Liver (tissue), 8 donors: ENCODE measurements at regions not wholly inside any gene's neighbourhood (a gene's known extent, or its start where the extent isn't known, plus 50 kb on each side); places are given as distances from the start of the nearest gene placed in this dataset.

ENCODE experiments used
- DNase-seq: peaks from one replicate; pipeline ENCODE4 v3.0.0-alpha.2; 2017; ENCODE audit warnings: low spot score
- H3K27ac ChIP-seq, 2 donors: one replicate each; pipeline ENCODE4 v1.7.0; 2013; ENCODE audit warnings: inconsistent platforms in 2 of 2, low read length in 2 of 2, control low read depth in 1 of 2, low read depth in 1 of 2, mild to moderate bottlenecking in 1 of 2
- H3K27me3 ChIP-seq, 4 donors: one replicate each; pipeline versions ENCODE4 v1.6.1 to v1.7.0; 2013; ENCODE audit warnings: low read length in 3 of 4, inconsistent platforms in 1 of 4, mild to moderate bottlenecking in 1 of 4, moderate library complexity in 1 of 4; ENCODE audit not compliant: control insufficient read depth in 4 of 4, insufficient read depth in 4 of 4
- H3K36me3 ChIP-seq, 4 donors: one replicate each; pipeline versions ENCODE4 v1.6.1 to v1.7.0; 2013; ENCODE audit warnings: low read length in 3 of 4, mild to moderate bottlenecking in 3 of 4, low read depth in 1 of 4, moderate library complexity in 1 of 4; ENCODE audit not compliant: control insufficient read depth in 4 of 4, insufficient read depth in 3 of 4
- H3K4me1 ChIP-seq, 4 donors: one replicate each; pipeline versions ENCODE4 v1.6.1 to v1.7.0; 2013; ENCODE audit warnings: low read length in 3 of 4, mild to moderate bottlenecking in 3 of 4, moderate library complexity in 1 of 4; ENCODE audit not compliant: control insufficient read depth in 4 of 4, insufficient read depth in 4 of 4
- H3K4me3 ChIP-seq, 3 donors: one replicate each; pipeline versions ENCODE4 v1.6.1 to v1.7.0; 2013; ENCODE audit warnings: low read length in 3 of 3, control low read depth in 1 of 3, low read depth in 1 of 3, mild to moderate bottlenecking in 1 of 3
- H3K9ac ChIP-seq, 2 donors: one replicate each; pipeline ENCODE4 v1.7.0; 2013; ENCODE audit warnings: low read length in 2 of 2, mild to moderate bottlenecking in 2 of 2, moderate library complexity in 2 of 2, control low read depth in 1 of 2, low read depth in 1 of 2
- H3K9me3 ChIP-seq, 4 donors: one replicate each; pipeline versions ENCODE4 v1.6.1 to v1.7.0; 2013; ENCODE audit warnings: low read length in 3 of 4; ENCODE audit not compliant: control insufficient read depth in 4 of 4
- ATF3 ChIP-seq: IDR thresholded peaks from 2 replicates; pipeline ENCODE4 v1.6.1; 2016; ENCODE audit warnings: antibody characterized with exemption
- CTCF ChIP-seq: fragments of 150-350 bp; IDR thresholded peaks from 2 replicates; pipeline ENCODE4 v1.5.1; 2017; ENCODE audit warnings: improper control_type of control experiment, low read depth, low read length; ENCODE audit not compliant: missing input control
- EGR1 ChIP-seq, 2 donors: IDR thresholded peaks; 2 replicates each; pipeline ENCODE4 v1.6.1; 2016 to 2018; ENCODE audit warnings: antibody characterized with exemption in 2 of 2, low read depth in 2 of 2
- FOXA1 ChIP-seq: IDR thresholded peaks from 2 replicates; pipeline ENCODE4 v1.6.1; 2016; ENCODE audit warnings: antibody characterized with exemption
- FOXA2 ChIP-seq: IDR thresholded peaks from 2 replicates; pipeline ENCODE4 v1.6.1; 2016; ENCODE audit warnings: antibody characterized with exemption
- GABPA ChIP-seq, 2 donors: IDR thresholded peaks in 1 of 2; conservative IDR thresholded peaks in 1 of 2; 2 replicates each; pipeline ENCODE4 v1.6.1; 2016; ENCODE audit warnings: antibody characterized with exemption in 2 of 2, mild to moderate bottlenecking in 1 of 2, moderate library complexity in 1 of 2
- HNF4A ChIP-seq, 2 donors: conservative IDR thresholded peaks; 2 replicates each; pipeline ENCODE4 v1.6.1; 2016; ENCODE audit warnings: antibody characterized with exemption in 2 of 2, mild to moderate bottlenecking in 2 of 2
- JUND ChIP-seq, 2 donors: IDR thresholded peaks; 2 replicates each; pipeline ENCODE4 v1.6.1; 2016; ENCODE audit warnings: antibody characterized with exemption in 2 of 2
- MAX ChIP-seq: IDR thresholded peaks from 2 replicates; pipeline ENCODE4 v1.6.1; 2016; ENCODE audit warnings: antibody characterized with exemption
- NR2F2 ChIP-seq: IDR thresholded peaks from 2 replicates; pipeline ENCODE4 v1.6.1; 2016; ENCODE audit warnings: antibody characterized with exemption
- REST ChIP-seq: IDR thresholded peaks from 2 replicates; pipeline ENCODE4 v1.6.1; 2016; ENCODE audit warnings: antibody characterized with exemption, mild to moderate bottlenecking
- RXRA ChIP-seq, 2 donors: IDR thresholded peaks; 2 replicates each; pipeline ENCODE4 v1.6.1; 2017 to 2018; ENCODE audit warnings: antibody characterized with exemption in 2 of 2, mild to moderate bottlenecking in 1 of 2
- SP1 ChIP-seq: IDR thresholded peaks from 2 replicates; pipeline ENCODE4 v1.6.1; 2018; ENCODE audit warnings: antibody characterized with exemption, mild to moderate bottlenecking
- TAF1 ChIP-seq: conservative IDR thresholded peaks from 2 replicates; pipeline ENCODE4 v1.6.1; 2016; ENCODE audit warnings: antibody characterized with exemption, mild to moderate bottlenecking
- YY1 ChIP-seq: IDR thresholded peaks from 2 replicates; pipeline ENCODE4 v1.6.1; 2016; ENCODE audit warnings: antibody characterized with exemption, mild to moderate bottlenecking
- ZBTB33 ChIP-seq: IDR thresholded peaks from 2 replicates; pipeline ENCODE4 v1.6.1; 2016; ENCODE audit warnings: antibody characterized with exemption
- WGBS: extraction: QIAGEN DNeasy Blood & Tissue Kit; methylation state at CpG from one replicate; pipeline ENCODE4 v1.1.7; 2013; 5-methylcytosine and 5-hydroxymethylcytosine counted together
- donor health status: healthy.
- donor health status: healthy.
- donor health status: healthy.
- donor health status: healthy.
- donor health status: healthy.

GRCh38 chr6:1037430-1038202, 274.3 kb upstream of the FOXQ1 start:
- H3K27ac ChIP-seq = no peak overlapping the region
- DNase-seq = no peak
- no peaks in the 10 kb centered on the region for H3K36me3 ChIP-seq
- peaks cover 0 to 20% (median 5%) of the 10 kb centered on the region in 4 donors for H3K4me1 ChIP-seq
- no peaks in the 10 kb centered on the region for H3K9me3 ChIP-seq
- H3K9ac ChIP-seq = no peak overlapping the region
- WGBS = 85% methylated on average over 10 of the region's 10 CpGs
- H3K27me3 ChIP-seq = no peaks in the 10 kb centered on the region
- H3K4me3 ChIP-seq = no peak overlapping the region
- no peak for TF ChIP-seq NR2F2
- TF ChIP-seq GABPA (IDR thresholded peaks at IDR 0.05 in 1 of 2, conservative IDR thresholded peaks at IDR 0.05 in 1 of 2) = no peak
- TF ChIP-seq TAF1 = no peak
- no peak for TF ChIP-seq ZBTB33

- no peak for DNase-seq
- TF ChIP-seq RXRA (IDR thresholded peaks at IDR 0.05) = no peak
- no peak for TF ChIP-seq FOXA2
- TF ChIP-seq REST = no peak
- TF ChIP-seq JUND (IDR thresholded peaks at IDR 0.05) = no peak
- Histone ChIP-seq H3K36me3 (no peaks in the 10 kb centered on the region), H3K4me1 (peaks cover 0 to 2% (median 0%) of the 10 kb centered on the region in 4 donors), H3K9me3 (no peaks in the 10 kb centered on the region), H3K9ac (no peak overlapping the region), H3K27me3 (no peaks in the 10 kb centered on the region), H3K27ac (no peak overlapping the region), H3K4me3 (no peak overlapping the region)
- 83% methylated on average over 11 of the region's 11 CpGs for WGBS
Observed at GRCh38 chr6:1035401-1035800, 276.5 kb upstream of the FOXQ1 start.

- DNase-seq = no peak
- 69% methylated on average over 2 of the region's 2 CpGs for WGBS
- Histone ChIP-seq H3K9me3 (no peaks in the 10 kb centered on the region), H3K9ac (no peak overlapping the region), H3K27ac (no peak overlapping the region), H3K4me1 (no peaks in the 10 kb centered on the region), H3K27me3 (peaks cover 0 to 2% (median 0%) of the 10 kb centered on the region in 4 donors), H3K4me3 (no peak overlapping the region), H3K36me3 (no peaks in the 10 kb centered on the region)
- no peak for TF ChIP-seq MAX
- no peak for TF ChIP-seq JUND (IDR thresholded peaks at IDR 0.05)
- no peak for TF ChIP-seq FOXA1
- no peak for TF ChIP-seq ATF3
- no peak for TF ChIP-seq YY1
- no peak for TF ChIP-seq TAF1
- no peak for TF ChIP-seq RXRA (IDR thresholded peaks at IDR 0.05)
- no peak for TF ChIP-seq HNF4A (conservative IDR thresholded peaks at IDR 0.05)
- no peak for TF ChIP-seq ZBTB33
- no peak for TF ChIP-seq FOXA2
- no peak for TF ChIP-seq SP1
- TF ChIP-seq CTCF = no peak
- TF ChIP-seq EGR1 (IDR thresholded peaks at IDR 0.05; ENCODE audit: low read depth in 2 of 2) = no peak
Observed at GRCh38 chr6:1031720-1032119, 280.2 kb upstream of the FOXQ1 start.
